IPS-20b (cell line): ENCODE measurements at regions not wholly inside any gene's neighbourhood (a gene's known extent, or its start where the extent isn't known, plus 50 kb on each side); places are given as distances from the start of the nearest gene placed in this dataset.
"Not testable (repeated sequence)": the region's sequence is repeated elsewhere in the genome, so short reads cannot be mapped to it uniquely, and the experiment has no call there.

ENCODE experiments used
- H3K27ac ChIP-seq: one replicate; pipeline ENCODE4 v1.5.1; 2013; ENCODE audit warnings: low read length
- H3K27me3 ChIP-seq: 2 replicates; pipeline ENCODE4 v1.6.1; 2013; ENCODE audit warnings: mild to moderate bottlenecking, low read length, inconsistent platforms; ENCODE audit not compliant: insufficient read depth
- H3K36me3 ChIP-seq: 2 replicates; pipeline ENCODE4 v1.6.1; 2013; ENCODE audit warnings: low read depth, mild to moderate bottlenecking, inconsistent platforms, low read length, moderate library complexity; ENCODE audit not compliant: insufficient read depth
- H3K4me1 ChIP-seq: 2 replicates; pipeline ENCODE4 v1.6.1; 2013; ENCODE audit warnings: mild to moderate bottlenecking, control low read depth, inconsistent platforms, low read length, moderate library complexity; ENCODE audit not compliant: insufficient read depth
- H3K4me3 ChIP-seq: 2 replicates; pipeline ENCODE4 v1.5.1; 2013; ENCODE audit warnings: mild to moderate bottlenecking, low read length, inconsistent platforms
- H3K9ac ChIP-seq: 2 replicates; pipeline ENCODE4 v1.6.1; 2013; ENCODE audit warnings: low read depth, mild to moderate bottlenecking, inconsistent platforms, low read length, moderate library complexity
- H3K9me3 ChIP-seq: 2 replicates; pipeline ENCODE4 v1.6.1; 2013; ENCODE audit warnings: mild to moderate bottlenecking, low read depth, low read length, inconsistent platforms; ENCODE audit not compliant: insufficient read depth

DNA sequence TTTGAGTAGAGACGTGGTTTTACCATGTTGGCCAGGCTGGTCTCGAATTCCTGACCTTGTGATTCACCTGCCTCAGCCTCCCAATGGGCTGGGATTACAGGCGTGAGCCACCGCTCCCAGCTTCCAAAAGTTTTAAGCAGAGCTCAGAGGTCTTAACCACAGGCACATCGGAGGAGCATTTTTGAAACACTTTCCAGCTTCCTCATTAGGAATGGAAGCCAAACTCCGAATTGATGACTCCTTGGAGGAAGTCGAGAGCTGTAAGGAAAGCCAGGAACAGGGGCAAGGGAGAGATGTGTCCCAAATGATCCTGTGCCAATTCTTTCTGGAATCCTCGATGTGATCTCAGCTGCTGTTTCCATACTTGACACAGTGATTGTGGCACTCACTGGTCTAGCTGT is 56.2 kb upstream of the CCZ1B start:
- H3K4me1 ChIP-seq, H3K4me3 ChIP-seq, H3K9ac ChIP-seq, H3K9me3 ChIP-seq, H3K27me3 ChIP-seq, H3K27ac ChIP-seq, H3K36me3 ChIP-seq: not testable (repeated sequence)

DNA sequence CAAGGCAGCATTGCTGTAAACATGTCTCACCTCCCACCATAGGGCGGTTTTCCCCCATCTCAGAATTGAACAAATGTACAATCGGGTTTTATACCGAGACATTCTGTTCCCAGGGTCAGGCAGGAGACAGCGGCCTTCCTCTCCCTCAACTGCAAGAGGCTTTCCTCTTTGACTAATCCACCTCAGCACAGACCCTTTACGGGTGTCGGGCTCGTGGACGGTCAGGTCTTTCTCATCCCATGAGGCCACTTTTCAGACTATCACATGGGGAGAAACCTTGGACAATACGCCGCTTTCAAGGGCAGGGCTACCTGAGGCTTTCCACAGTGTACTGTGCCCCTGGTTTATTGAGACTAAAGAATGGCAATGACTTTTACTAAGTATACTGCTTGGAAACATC is 57.7 kb upstream of the CCZ1B start:
- H3K9ac ChIP-seq, H3K27ac ChIP-seq, H3K9me3 ChIP-seq, H3K27me3 ChIP-seq, H3K4me3 ChIP-seq, H3K36me3 ChIP-seq, H3K4me1 ChIP-seq: not testable (repeated sequence)

DNA sequence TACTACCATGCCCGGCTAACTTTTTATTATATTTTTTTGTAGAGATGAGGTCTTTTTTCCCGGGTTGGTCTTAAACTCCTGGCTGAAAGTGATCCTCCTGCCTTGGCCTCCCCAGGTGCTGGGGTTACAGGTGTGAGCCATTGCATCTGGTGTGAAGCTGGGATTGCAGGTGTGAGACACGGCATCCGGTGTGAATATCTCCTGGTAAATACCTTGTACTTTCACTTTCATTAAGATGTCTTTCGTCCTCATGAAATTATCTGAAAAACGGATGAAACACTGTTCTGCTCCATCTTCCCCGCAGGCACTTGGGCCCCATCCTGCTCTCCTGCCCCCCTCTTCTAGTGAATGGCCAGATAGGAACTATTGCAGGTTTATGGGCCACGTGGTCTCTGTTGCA is 60.1 kb upstream of the CCZ1B start:
- no peaks in the 10 kb centered on the region for H3K36me3 ChIP-seq
- no peak overlapping the region for H3K27ac ChIP-seq
- no peaks in the 10 kb centered on the region for H3K4me1 ChIP-seq
- H3K9me3 ChIP-seq: no peaks in the 10 kb centered on the region
- no peaks in the 10 kb centered on the region for H3K27me3 ChIP-seq
- H3K4me3 ChIP-seq: no peak overlapping the region
- no peak overlapping the region for H3K9ac ChIP-seq

DNA sequence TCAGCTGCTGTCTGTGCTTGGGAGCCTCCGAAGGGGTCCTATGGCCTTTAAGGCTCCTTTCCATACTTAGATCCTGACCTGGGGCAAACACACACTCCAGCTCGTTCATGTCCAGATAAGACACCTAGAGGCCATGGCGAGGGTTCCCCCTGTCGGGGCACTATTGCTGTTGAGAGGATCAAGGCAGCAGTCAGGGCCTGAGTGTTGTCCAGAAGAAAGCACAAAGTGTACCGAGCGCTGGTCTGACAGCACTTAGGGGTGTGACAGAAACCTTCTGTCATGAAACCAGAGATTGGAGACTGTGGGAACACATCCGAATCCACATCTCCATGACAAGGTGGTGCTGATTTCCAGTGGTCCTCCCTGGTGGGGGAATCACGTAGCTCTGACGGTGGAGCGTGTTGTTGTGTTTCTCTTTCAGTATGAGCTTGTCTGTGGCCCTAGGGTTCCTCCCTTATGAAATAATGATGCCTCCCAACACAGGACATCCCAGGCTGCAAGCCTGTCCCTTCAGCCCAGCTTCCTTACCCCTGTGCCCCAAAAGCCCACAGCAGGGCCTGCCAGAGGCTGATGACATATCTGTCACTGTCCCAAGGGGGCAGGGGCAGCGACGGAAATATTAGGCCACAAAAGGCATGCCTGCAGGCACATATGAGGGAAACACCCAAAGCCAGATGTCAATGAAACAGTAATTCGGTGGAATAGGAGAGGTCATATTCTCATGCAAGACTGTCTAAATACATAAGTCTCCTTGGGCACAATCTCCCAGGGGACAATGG is 62.4 kb upstream of the CCZ1B start:
- H3K9ac ChIP-seq, H3K27me3 ChIP-seq, H3K36me3 ChIP-seq, H3K27ac ChIP-seq, H3K4me1 ChIP-seq, H3K9me3 ChIP-seq, H3K4me3 ChIP-seq: not testable (repeated sequence)

DNA sequence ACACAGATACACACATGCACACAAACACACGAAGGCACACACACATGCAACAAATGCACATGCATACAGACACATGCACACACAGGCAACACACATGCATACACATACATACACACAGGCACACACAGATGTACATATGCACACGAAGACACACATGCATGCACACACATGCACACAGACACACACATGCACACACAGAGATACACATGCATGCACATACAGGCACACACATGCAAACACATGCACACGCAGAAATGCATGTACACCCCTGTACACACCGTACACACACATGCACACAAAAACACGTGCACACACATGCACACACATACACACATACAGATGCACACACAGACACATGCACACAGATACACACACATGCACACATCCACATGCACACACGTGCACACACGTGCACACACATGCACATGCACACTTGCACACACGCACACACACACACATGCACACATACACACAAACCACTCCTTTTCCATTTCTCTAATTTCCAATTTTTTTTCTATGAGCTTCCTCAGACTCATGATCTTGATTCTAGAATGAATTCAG is 63.3 kb upstream of the CCZ1B start:
- no peak overlapping the region for H3K4me3 ChIP-seq
- no peak overlapping the region for H3K27ac ChIP-seq
- no peaks in the 10 kb centered on the region for H3K36me3 ChIP-seq
- H3K4me1 ChIP-seq: no peaks in the 10 kb centered on the region
- H3K9me3 ChIP-seq: no peaks in the 10 kb centered on the region
- no peak overlapping the region for H3K9ac ChIP-seq
- H3K27me3 ChIP-seq: no peaks in the 10 kb centered on the region

DNA sequence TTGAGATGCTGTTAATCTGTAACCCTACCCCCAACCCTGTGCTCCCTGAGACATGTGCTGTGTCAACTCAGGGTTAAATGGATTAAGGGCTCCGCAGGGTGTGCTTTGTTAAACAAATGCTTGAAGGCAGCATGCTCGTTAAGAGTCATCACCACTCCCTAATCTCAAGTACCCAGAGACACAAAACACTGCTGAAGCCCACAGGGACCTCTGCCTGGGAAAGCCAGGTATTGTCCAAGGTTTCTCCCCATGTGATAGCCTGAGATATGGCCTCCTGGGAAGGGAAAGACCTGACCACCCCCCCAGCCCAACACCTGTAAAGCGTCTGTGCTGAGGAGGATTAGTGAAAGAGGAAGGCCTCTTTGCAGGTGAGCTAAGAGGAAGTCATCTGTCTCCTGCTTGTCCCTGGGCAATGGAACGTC is 76.0 kb upstream of the CCZ1B start:
- H3K9ac ChIP-seq, H3K27ac ChIP-seq, H3K27me3 ChIP-seq, H3K9me3 ChIP-seq, H3K36me3 ChIP-seq, H3K4me3 ChIP-seq: not testable (repeated sequence)
- H3K4me1 ChIP-seq: peaks cover 10% of the 10 kb centered on the region; the same call in 1 of the 2 replicates

DNA sequence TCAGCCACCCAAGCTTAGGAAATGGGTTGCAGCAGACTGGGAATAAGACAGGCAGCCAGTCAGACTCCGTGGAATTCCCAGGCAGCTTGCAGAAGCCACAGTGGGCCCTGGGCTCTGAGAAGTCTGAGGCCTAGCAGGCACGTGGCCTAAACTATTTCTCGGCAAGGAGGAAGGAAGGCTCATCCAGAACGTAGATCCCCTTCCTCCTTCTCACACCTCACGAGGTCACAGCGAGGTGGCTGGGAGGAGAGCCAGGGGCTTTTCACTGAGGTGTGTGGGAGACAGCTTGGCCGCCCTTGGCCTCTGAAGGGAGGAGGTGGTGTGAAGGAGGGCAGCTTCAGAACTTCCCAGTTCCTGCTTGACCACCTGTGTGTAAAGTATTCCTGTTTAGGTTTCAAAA is 77.2 kb upstream of the CCZ1B start:
- not testable (repeated sequence) for H3K9me3 ChIP-seq

DNA sequence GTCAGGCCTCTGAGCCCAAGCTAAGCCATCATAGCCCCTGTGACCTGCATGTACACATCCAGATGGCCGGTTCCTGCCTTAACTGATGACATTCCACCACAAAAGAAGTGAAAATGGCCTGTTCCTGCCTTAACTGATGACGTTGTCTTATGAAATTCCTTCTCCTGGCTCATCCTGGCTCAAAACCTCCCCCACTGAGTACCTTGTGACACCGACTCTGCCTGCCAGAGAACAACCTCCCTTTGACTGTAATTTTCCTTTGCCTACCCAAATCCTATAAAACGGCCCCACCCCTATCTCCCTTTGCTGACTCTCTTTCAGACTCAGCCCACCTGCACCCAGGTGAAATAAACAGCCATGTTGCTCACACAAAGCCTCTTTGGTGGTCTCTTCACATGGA is 77.7 kb upstream of the CCZ1B start:
- not testable (repeated sequence) for H3K9me3 ChIP-seq, H3K27me3 ChIP-seq, H3K9ac ChIP-seq, H3K27ac ChIP-seq, H3K36me3 ChIP-seq, H3K4me3 ChIP-seq
- H3K4me1 ChIP-seq: peaks cover 10% of the 10 kb centered on the region; the same call in 1 of the 2 replicates

More for the DNA sequence above, 77.2 kb upstream of the CCZ1B start:
- H3K4me3 ChIP-seq, H3K27ac ChIP-seq, H3K9ac ChIP-seq, H3K36me3 ChIP-seq, H3K27me3 ChIP-seq: not testable (repeated sequence)
- H3K4me1 ChIP-seq: peaks cover 10% of the 10 kb centered on the region; the same call in 1 of the 2 replicates

DNA sequence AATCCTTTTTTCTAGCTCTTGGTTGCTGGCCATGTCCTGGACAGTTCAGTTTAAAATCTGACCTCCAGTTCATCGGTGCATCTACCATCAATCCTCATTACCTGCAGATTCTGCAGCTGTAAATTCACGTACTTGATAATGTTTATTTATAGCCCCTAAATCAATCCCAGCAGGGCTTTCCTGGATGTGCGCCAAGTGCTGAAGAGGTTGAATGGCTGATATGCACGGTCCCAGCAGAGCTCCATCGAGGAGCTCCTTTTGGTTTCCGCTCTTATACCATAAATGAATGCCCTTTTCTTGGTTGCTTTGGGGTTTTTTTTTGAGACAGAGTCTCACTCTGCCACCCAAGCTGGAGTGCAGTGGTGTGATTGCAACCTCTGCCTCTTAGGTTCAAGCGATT is 91.2 kb upstream of the CCZ1B start:
- Histone ChIP-seq H3K9me3 (no peaks in the 10 kb centered on the region), H3K36me3 (no peaks in the 10 kb centered on the region), H3K4me3 (no peak overlapping the region), H3K9ac (no peak overlapping the region), H3K4me1 (no peaks in the 10 kb centered on the region), H3K27ac (no peak overlapping the region), H3K27me3 (no peaks in the 10 kb centered on the region)

DNA sequence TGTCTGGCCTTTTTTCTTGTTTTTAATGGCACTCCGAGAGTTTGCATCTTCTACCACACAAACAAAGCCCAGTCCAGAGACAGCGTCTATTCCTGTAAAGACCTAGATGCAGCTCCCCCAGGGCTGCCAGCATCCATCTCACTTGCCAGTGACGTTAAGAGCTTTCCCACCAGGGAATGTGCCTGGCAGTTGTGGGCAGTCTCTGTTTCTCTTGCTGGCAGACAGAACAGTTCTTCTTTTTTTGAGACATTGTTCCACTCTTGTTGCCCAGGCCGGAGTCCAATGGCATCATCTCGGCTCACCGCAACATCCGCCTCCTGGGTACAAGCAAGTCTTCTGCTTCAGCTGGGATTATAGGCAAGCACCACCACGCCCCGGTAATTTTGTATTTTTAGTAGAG is 93.1 kb upstream of the CCZ1B start:
- H3K9ac ChIP-seq, H3K27ac ChIP-seq, H3K36me3 ChIP-seq, H3K27me3 ChIP-seq, H3K4me3 ChIP-seq, H3K9me3 ChIP-seq, H3K4me1 ChIP-seq: not testable (repeated sequence)

DNA sequence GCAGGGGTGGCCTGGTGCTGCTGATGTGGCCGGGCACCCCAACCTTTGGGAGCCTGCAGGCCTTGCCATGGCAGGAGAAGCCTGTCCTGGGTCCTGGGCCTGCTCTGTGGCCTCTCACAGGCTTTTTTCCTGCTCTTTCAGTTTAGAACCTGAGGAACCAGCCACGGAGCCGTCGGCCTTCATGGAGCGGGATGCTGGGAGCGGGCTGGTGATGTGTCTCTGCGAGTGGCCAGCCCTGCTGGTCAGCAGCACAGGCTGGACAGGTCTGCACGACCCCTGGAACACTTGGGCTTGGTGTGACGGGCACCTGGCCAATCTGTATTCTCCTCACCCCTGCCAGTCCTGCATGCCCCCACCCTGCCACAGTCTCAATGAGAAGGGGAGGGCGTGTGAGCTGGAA is 98.4 kb upstream of the CCZ1B start:
- H3K4me3 ChIP-seq, H3K36me3 ChIP-seq, H3K27ac ChIP-seq, H3K27me3 ChIP-seq, H3K4me1 ChIP-seq, H3K9me3 ChIP-seq, H3K9ac ChIP-seq: not testable (repeated sequence)

DNA sequence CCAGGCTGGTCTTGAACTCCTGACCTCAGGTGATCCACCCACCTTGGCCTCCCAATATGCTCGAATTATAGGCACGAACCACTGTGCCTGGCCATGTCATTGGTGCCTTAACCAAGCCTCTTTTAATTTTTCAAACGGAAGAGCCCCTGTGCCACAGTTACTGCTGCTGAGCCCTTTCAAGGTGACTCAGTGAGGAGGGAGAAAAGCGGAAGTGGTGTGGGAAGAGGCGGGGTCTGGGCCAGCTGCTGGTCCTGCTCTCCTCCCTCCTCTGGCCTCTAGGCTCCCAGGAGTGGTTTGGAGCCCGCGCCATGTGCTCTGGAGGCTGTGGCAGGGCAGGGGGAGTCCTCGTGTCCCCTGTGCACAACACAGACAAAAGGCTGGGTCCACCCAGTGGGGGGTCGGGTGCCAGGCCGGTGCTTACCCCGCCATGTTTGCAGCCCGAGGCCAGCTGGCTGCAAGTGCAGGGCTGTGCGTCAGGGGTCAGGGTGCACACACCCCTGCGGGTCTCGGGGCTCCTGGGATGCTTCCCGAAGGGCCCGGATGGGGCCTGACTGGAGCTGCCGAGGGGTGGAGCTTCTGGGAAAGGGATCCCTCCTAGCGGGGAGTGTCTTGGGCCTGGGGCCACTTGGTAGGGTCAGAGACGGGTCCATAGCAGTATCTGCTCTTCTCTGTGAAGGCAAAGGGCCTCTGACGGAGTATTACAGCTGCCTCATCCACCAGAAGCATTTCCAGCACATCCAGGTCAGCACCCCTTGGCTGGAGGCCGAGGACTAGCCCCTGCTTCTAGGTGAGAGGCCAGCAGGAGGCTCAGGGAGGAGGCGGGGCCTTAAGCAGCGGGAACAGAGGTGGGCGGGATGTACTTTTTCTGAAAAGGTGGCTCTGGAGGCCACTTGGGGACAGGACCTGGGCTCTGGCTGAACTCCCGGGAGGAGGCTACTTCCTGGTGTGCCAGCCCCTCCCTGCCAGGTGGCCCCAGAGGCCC is 100.4 kb upstream of the CCZ1B start:
- not testable (repeated sequence) for H3K9me3 ChIP-seq, H3K27me3 ChIP-seq, H3K4me1 ChIP-seq, H3K4me3 ChIP-seq, H3K36me3 ChIP-seq, H3K9ac ChIP-seq, H3K27ac ChIP-seq
